ENCODE measurements at regions not wholly inside any gene's neighbourhood (a gene's known extent, or its start where the extent isn't known, plus 50 kb on each side); places are given as distances from the start of the nearest gene placed in this dataset. TPM values are rescaled to one million over a fixed set of nuclear protein-coding genes. Genes with fewer than 3 reads are reported as not detected.

- Histone ChIP-seq H3K36me3 (replicated peaks in 1 of 2; ENCODE audit: control insufficient read depth in 1 of 2, insufficient read depth in 2 of 2, low read length in 2 of 2) (no peaks in the 10 kb centered on the region), H3K27me3 (ENCODE audit: control insufficient read depth in 2 of 2, insufficient read depth in 2 of 2, low read length in 2 of 2) (peaks cover 6 to 9% of the 10 kb centered on the region in 2 donors)
- whole genome bisulfite sequencing (ENCODE audit: insufficient coverage), result no CpG with 5 or more reads among the region's 3 CpGs
Measured at GRCh38 chr1:14546416-14546815, 52.1 kb upstream of the KAZN start.

More at GRCh38 chr1:14546416-14546815, 52.1 kb upstream of the KAZN start:
- Histone ChIP-seq H3K79me2 (ENCODE audit: insufficient read depth, low read length) (no peaks in the 10 kb centered on the region), H3K4me3 (replicated peaks in 1 of 3; ENCODE audit: low read depth in 2 of 3, low read length in 3 of 3) (no peak overlapping the region), H3K9me3 (replicated peaks in 1 of 2; ENCODE audit: control insufficient read depth in 1 of 2, insufficient read depth in 1 of 2, low read length in 2 of 2) (peaks cover 0 to 2% of the 10 kb centered on the region in 2 donors), H3K4me1 (ENCODE audit: control insufficient read depth in 1 of 2, insufficient read depth in 2 of 2, low read length in 2 of 2) (peaks cover 17 to 18% of the 10 kb centered on the region in 2 donors), H3K4me2 (replicated peaks; ENCODE audit: extremely low read depth, low read length, poor library complexity, severe bottlenecking) (no peak overlapping the region), H4K20me1 (ENCODE audit: insufficient read depth, low read length) (no peaks in the 10 kb centered on the region), H3K27ac (ENCODE audit: low read depth in 1 of 2, low read length in 2 of 2) (no peak overlapping the region), H2AFZ (ENCODE audit: insufficient read depth, low read depth, low read length, poor library complexity, severe bottlenecking) (no peak overlapping the region), H3K9ac (ENCODE audit: insufficient read depth, low read length, poor library complexity, severe bottlenecking) (no peak overlapping the region)
- intact Hi-C loops (cut with micrococcal nuclease), result no loop called here
- no peak overlapping the region for H3K4me3 Mint-ChIP-seq
- no peaks in the 10 kb centered on the region for H3K36me3 Mint-ChIP-seq
- peaks cover 2 to 8% (median 5%) of the 10 kb centered on the region in 7 donors for H3K9me3 Mint-ChIP-seq
- peaks cover 11 to 33% (median 14%) of the 10 kb centered on the region in 3 donors for H3K27me3 Mint-ChIP-seq (ENCODE audit: low read depth in 3 of 3)
- peaks cover 17% of the 10 kb centered on the region for H3K4me1 Mint-ChIP-seq
- TF ChIP-seq, protein P1, sequence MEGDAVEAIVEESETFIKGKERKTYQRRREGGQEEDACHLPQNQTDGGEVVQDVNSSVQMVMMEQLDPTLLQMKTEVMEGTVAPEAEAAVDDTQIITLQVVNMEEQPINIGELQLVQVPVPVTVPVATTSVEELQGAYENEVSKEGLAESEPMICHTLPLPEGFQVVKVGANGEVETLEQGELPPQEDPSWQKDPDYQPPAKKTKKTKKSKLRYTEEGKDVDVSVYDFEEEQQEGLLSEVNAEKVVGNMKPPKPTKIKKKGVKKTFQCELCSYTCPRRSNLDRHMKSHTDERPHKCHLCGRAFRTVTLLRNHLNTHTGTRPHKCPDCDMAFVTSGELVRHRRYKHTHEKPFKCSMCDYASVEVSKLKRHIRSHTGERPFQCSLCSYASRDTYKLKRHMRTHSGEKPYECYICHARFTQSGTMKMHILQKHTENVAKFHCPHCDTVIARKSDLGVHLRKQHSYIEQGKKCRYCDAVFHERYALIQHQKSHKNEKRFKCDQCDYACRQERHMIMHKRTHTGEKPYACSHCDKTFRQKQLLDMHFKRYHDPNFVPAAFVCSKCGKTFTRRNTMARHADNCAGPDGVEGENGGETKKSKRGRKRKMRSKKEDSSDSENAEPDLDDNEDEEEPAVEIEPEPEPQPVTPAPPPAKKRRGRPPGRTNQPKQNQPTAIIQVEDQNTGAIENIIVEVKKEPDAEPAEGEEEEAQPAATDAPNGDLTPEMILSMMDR (IDR thresholded peaks at IDR 0.05), result no peak
- no peak for DNase-seq
- peak overlapping the region in 1 of 7 donors; percentile 60 for H3K27ac Mint-ChIP-seq

Small RNA genes lying in the stretch of these regions (small RNA-seq; reads per million reads assigned to genes)
- not detected for gene RNU6-1265P (ENCODE audit: insufficient read length, low read depth)
